Loucy (cell line): ENCODE measurements at regions not wholly inside any gene's neighbourhood (a gene's known extent, or its start where the extent isn't known, plus 50 kb on each side); places are given as distances from the start of the nearest gene placed in this dataset.

Experiments
- H2AFZ ChIP-seq: fragments of 200-600 bp; sonication (generic); 2 replicates; pipeline ENCODE4 v1.6.0; 2016; ENCODE audit warnings: antibody characterized with exemption, mild to moderate bottlenecking, low read length, moderate library complexity
- H3F3A ChIP-seq: fragments of 200-600 bp; 2 replicates; pipeline ENCODE4 v1.6.0; 2016; ENCODE audit warnings: antibody characterized with exemption, low read depth, mild to moderate bottlenecking
- H3K27me3 ChIP-seq: fragments of 200-600 bp; sonication (generic); 2 replicates; pipeline ENCODE4 v1.6.1; 2014; ENCODE audit warnings: low read length, mild to moderate bottlenecking; ENCODE audit not compliant: insufficient read depth, poor library complexity, severe bottlenecking
- H3K36me3 ChIP-seq: fragments of 200-600 bp; sonication (generic); 2 replicates; pipeline ENCODE4 v1.6.1; 2016; ENCODE audit warnings: low read length; ENCODE audit not compliant: insufficient read depth
- H3K4me1 ChIP-seq: fragments of 200-600 bp; sonication (generic); 2 replicates; pipeline ENCODE4 v1.5.1; 2014; ENCODE audit warnings: low read length, mild to moderate bottlenecking; ENCODE audit not compliant: insufficient read depth, poor library complexity, severe bottlenecking
- H3K4me2 ChIP-seq: fragments of 200-600 bp; sonication (generic); 2 replicates; pipeline ENCODE4 v1.6.0; 2014; ENCODE audit warnings: antibody characterized with exemption, low read length, low read depth, mild to moderate bottlenecking; ENCODE audit not compliant: poor library complexity, severe bottlenecking
- H3K4me3 ChIP-seq: fragments of 200-600 bp; sonication (generic); 2 replicates; pipeline ENCODE4 v1.5.1; 2014; ENCODE audit warnings: low read length, mild to moderate bottlenecking, mixed read lengths; ENCODE audit not compliant: poor library complexity, severe bottlenecking
- H3K79me2 ChIP-seq: fragments of 200-600 bp; sonication (generic); 2 replicates; pipeline ENCODE4 v1.6.1; 2014; ENCODE audit warnings: low read length; ENCODE audit not compliant: insufficient read depth
- H3K9ac ChIP-seq: fragments of 200-600 bp; sonication (generic); 2 replicates; pipeline ENCODE4 v1.6.0; 2014; ENCODE audit warnings: mild to moderate bottlenecking, low read depth, low read length, moderate library complexity; ENCODE audit not compliant: poor library complexity, severe bottlenecking
- H3K9me2 ChIP-seq: fragments of 200-600 bp; sonication (generic); replicated peaks from 2 replicates; pipeline ENCODE4 v1.6.1; 2016; ENCODE audit warnings: low read depth, low read length, mixed read lengths
- H3K9me3 ChIP-seq: fragments of 200-600 bp; sonication (generic); 2 replicates; pipeline ENCODE4 v1.6.1; 2014; ENCODE audit warnings: mild to moderate bottlenecking, antibody characterized with exemption, low read length, low read depth; ENCODE audit not compliant: insufficient read depth
- H4K20me1 ChIP-seq: fragments of 200-600 bp; sonication (generic); 2 replicates; pipeline ENCODE4 v1.6.0; 2014; ENCODE audit warnings: antibody characterized with exemption, low read length, mild to moderate bottlenecking; ENCODE audit not compliant: insufficient read depth, poor library complexity, severe bottlenecking
- CTCF ChIP-seq: fragments of 200-600 bp; sonication (generic); conservative IDR thresholded peaks from 2 replicates; pipeline ENCODE4 v1.5.1; 2014; ENCODE audit warnings: mild to moderate bottlenecking, antibody characterized with exemption, low read length
- EZH2phosphoT487 ChIP-seq: fragments of 200-600 bp; IDR thresholded peaks from 2 replicates; pipeline ENCODE4 v1.6.1; 2018; ENCODE audit warnings: antibody characterized with exemption, mild to moderate bottlenecking, moderate library complexity, borderline replicate concordance

GRCh38 chr14:87626266-87626665 lies 366.7 kb downstream of the GALC start:
- H3K4me3 ChIP-seq: no peak overlapping the region
- H3K9ac ChIP-seq: no peak overlapping the region
- no peak overlapping the region for H3K4me2 ChIP-seq
- no peaks in the 10 kb centered on the region for H4K20me1 ChIP-seq
- TF ChIP-seq CTCF (no peak), EZH2phosphoT487 (no peak)
- no peaks in the 10 kb centered on the region for H3K4me1 ChIP-seq
- H3K27me3 ChIP-seq: no peaks in the 10 kb centered on the region
- no peaks in the 10 kb centered on the region for H3K79me2 ChIP-seq
- no peaks in the 10 kb centered on the region for H3K36me3 ChIP-seq
- H3F3A ChIP-seq: no peaks in the 10 kb centered on the region
- no peaks in the 10 kb centered on the region for H3K9me2 ChIP-seq
- no peak overlapping the region for H2AFZ ChIP-seq
- no peaks in the 10 kb centered on the region for H3K9me3 ChIP-seq

DNA sequence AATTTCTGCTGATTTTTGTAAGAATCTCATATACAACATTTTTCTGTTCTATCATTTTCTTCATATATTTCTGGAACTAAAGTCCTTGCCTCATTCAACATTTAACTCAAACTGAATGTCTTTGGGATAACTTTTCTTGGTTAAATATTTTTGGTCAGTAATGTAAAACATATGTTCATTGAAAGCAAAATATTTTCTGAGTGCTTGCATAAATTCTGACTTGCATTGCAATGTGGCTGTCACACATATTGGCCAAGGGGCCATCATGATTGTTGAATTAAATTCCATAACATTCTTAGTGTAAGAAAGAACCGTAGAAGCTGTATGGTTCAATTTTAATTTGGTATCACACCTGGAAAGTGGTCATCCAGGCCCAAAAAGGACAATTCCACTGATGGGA lies 369.4 kb downstream of the GALC start:
- no peak for TF ChIP-seq CTCF
- Histone ChIP-seq H3K9me3 (no peaks in the 10 kb centered on the region), H3K4me1 (no peaks in the 10 kb centered on the region), H2AFZ (no peak overlapping the region), H3K4me2 (no peak overlapping the region), H4K20me1 (no peaks in the 10 kb centered on the region), H3K27me3 (no peaks in the 10 kb centered on the region), H3K36me3 (no peaks in the 10 kb centered on the region), H3K4me3 (no peak overlapping the region), H3F3A (no peaks in the 10 kb centered on the region), H3K9me2 (no peaks in the 10 kb centered on the region), H3K9ac (no peak overlapping the region), H3K79me2 (no peaks in the 10 kb centered on the region)

DNA sequence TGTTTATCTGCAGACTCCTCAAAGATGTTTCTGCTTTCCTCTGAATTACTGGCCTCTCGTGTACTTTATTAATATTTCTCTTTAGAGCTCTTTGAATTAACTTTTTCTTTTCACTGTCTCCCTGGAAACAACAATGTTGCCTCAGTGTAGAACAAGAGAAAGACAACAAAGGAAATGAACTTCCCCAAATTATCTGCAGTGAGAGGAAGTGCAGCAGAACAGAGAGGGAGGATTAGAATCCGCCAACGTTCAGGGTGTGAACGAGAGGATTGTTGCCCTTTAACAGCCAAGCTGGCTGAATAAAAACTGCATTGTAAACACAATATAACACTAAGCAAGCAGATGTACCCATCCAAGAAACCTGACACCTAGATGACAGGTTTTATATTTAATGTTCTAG lies 375.9 kb downstream of the GALC start:
- Histone ChIP-seq H3K9ac (no peak overlapping the region), H3K9me3 (no peaks in the 10 kb centered on the region), H3K4me1 (peaks cover 4% of the 10 kb centered on the region), H3K27me3 (no peaks in the 10 kb centered on the region), H3K9me2 (no peaks in the 10 kb centered on the region), H3F3A (no peaks in the 10 kb centered on the region), H2AFZ (no peak overlapping the region), H4K20me1 (no peaks in the 10 kb centered on the region), H3K79me2 (no peaks in the 10 kb centered on the region), H3K36me3 (no peaks in the 10 kb centered on the region), H3K4me3 (no peak overlapping the region), H3K4me2 (no peak overlapping the region)
- no peak for TF ChIP-seq CTCF
- TF ChIP-seq EZH2phosphoT487: no peak
